ENCODE measurements at regions not wholly inside any gene's neighbourhood (a gene's known extent, or its start where the extent isn't known, plus 50 kb on each side); places are given as distances from the start of the nearest gene placed in this dataset.

- Histone ChIP-seq H3K4me2 (ENCODE audit: insufficient read depth, low read length) (no peak overlapping the region), H3K27ac (ENCODE audit: low read depth, low read length) (no peak overlapping the region), H3K27me3 (ENCODE audit: insufficient read depth, low read length) (no peaks in the 10 kb centered on the region), H3K4me1 (ENCODE audit: insufficient read depth, low read length) (peaks cover 16% of the 10 kb centered on the region), H3K36me3 (ENCODE audit: insufficient read depth, low read length) (no peaks in the 10 kb centered on the region), H3K4me3 (ENCODE audit: insufficient read depth, low read length) (no peak overlapping the region), H3K79me2 (ENCODE audit: insufficient read depth, low read length) (no peaks in the 10 kb centered on the region), H3K9me3 (ENCODE audit: low read depth, low read length) (no peaks in the 10 kb centered on the region), H4K20me1 (ENCODE audit: insufficient read depth, low read length) (no peaks in the 10 kb centered on the region), H2AFZ (ENCODE audit: low read length) (no peak overlapping the region)
- no peak for DNase-seq (ENCODE audit: insufficient read length, low spot score, missing footprints)
- no peak for TF ChIP-seq CTCF (IDR thresholded peaks at IDR 0.05; ENCODE audit: extremely low read depth, low read depth, low read length)
Observed at GRCh38 chr6:145074805-145075204, 660.5 kb downstream of the EPM2A start.

- no peaks in the 10 kb centered on the region for H3K79me2 ChIP-seq (ENCODE audit: insufficient read depth, low read length)
- TF ChIP-seq CTCF (IDR thresholded peaks at IDR 0.05; ENCODE audit: extremely low read depth, low read depth, low read length) = no peak
Observed at GRCh38 chr6:145075425-145075824, 659.9 kb downstream of the EPM2A start.

GRCh38 chr6:145076115-145076841 lies 659.0 kb downstream of the EPM2A start:
- Histone ChIP-seq H3K79me2 (ENCODE audit: insufficient read depth, low read length) (no peaks in the 10 kb centered on the region), H2AFZ (ENCODE audit: low read length) (no peak overlapping the region), H4K20me1 (ENCODE audit: insufficient read depth, low read length) (no peaks in the 10 kb centered on the region), H3K4me2 (ENCODE audit: insufficient read depth, low read length) (no peak overlapping the region), H3K27me3 (ENCODE audit: insufficient read depth, low read length) (no peaks in the 10 kb centered on the region), H3K36me3 (ENCODE audit: insufficient read depth, low read length) (no peaks in the 10 kb centered on the region), H3K9me3 (ENCODE audit: low read depth, low read length) (no peaks in the 10 kb centered on the region), H3K27ac (ENCODE audit: low read depth, low read length) (no peak overlapping the region), H3K4me1 (ENCODE audit: insufficient read depth, low read length) (peaks cover 5% of the 10 kb centered on the region), H3K4me3 (ENCODE audit: insufficient read depth, low read length) (no peak overlapping the region)
- peak; percentile 8 for DNase-seq (ENCODE audit: insufficient read length, low spot score, missing footprints)
- TF ChIP-seq CTCF (IDR thresholded peaks at IDR 0.05; ENCODE audit: extremely low read depth, low read depth, low read length) = no peak

More at GRCh38 chr6:145075425-145075824, 659.9 kb downstream of the EPM2A start:
- Histone ChIP-seq H3K4me2 (ENCODE audit: insufficient read depth, low read length) (no peak overlapping the region), H3K9me3 (ENCODE audit: low read depth, low read length) (no peaks in the 10 kb centered on the region), H3K27me3 (ENCODE audit: insufficient read depth, low read length) (no peaks in the 10 kb centered on the region), H3K27ac (ENCODE audit: low read depth, low read length) (no peak overlapping the region), H3K4me1 (ENCODE audit: insufficient read depth, low read length) (peaks cover 13% of the 10 kb centered on the region), H4K20me1 (ENCODE audit: insufficient read depth, low read length) (no peaks in the 10 kb centered on the region), H3K4me3 (ENCODE audit: insufficient read depth, low read length) (no peak overlapping the region), H2AFZ (ENCODE audit: low read length) (no peak overlapping the region), H3K36me3 (ENCODE audit: insufficient read depth, low read length) (no peaks in the 10 kb centered on the region)
- peak; percentile 11 for DNase-seq (ENCODE audit: insufficient read length, low spot score, missing footprints)

GRCh38 chr6:145077382-145077781 lies 657.9 kb downstream of the EPM2A start:
- H4K20me1 ChIP-seq (ENCODE audit: insufficient read depth, low read length) = no peaks in the 10 kb centered on the region
- no peak for TF ChIP-seq CTCF (IDR thresholded peaks at IDR 0.05; ENCODE audit: extremely low read depth, low read depth, low read length)
- no peak overlapping the region for H3K4me3 ChIP-seq (ENCODE audit: insufficient read depth, low read length)
- DNase-seq (ENCODE audit: insufficient read length, low spot score, missing footprints) = no peak
- no peaks in the 10 kb centered on the region for H3K36me3 ChIP-seq (ENCODE audit: insufficient read depth, low read length)
- H2AFZ ChIP-seq (ENCODE audit: low read length) = no peak overlapping the region
- H3K27ac ChIP-seq (ENCODE audit: low read depth, low read length) = no peak overlapping the region
- no peaks in the 10 kb centered on the region for H3K4me1 ChIP-seq (ENCODE audit: insufficient read depth, low read length)
- H3K9me3 ChIP-seq (ENCODE audit: low read depth, low read length) = no peaks in the 10 kb centered on the region
- H3K79me2 ChIP-seq (ENCODE audit: insufficient read depth, low read length) = no peaks in the 10 kb centered on the region
- no peaks in the 10 kb centered on the region for H3K27me3 ChIP-seq (ENCODE audit: insufficient read depth, low read length)
- no peak overlapping the region for H3K4me2 ChIP-seq (ENCODE audit: insufficient read depth, low read length)

Measured in osteoblast (primary cell).